Activated CD8-positive, alpha-beta T cell treated with anti-CD3 and anti-CD28 coated beads, Interleukin-2, amount 10 ng/mL, durations not matched to agents 7 days and 5 days (primary cell): ENCODE measurements at regions not wholly inside any gene's neighbourhood (a gene's known extent, or its start where the extent isn't known, plus 50 kb on each side); places are given as distances from the start of the nearest gene placed in this dataset.
A peak's percentile ranks its signal among the peaks of the same experiment; 100 is the strongest.

Experiments used
- ATAC-seq: fragments of 150-1000 bp; cut with Tn5 transposase; one replicate; pipeline ENCODE4 v1.10.0; 2021; ENCODE audit warnings: moderate library complexity
- CTCF ChIA-PET: fragments of 350-600 bp; sonication (Branson Sonifier 250); formaldehyde crosslinking; loops from one replicate; lab custom pipeline; 2021; ENCODE audit warnings: antibody characterized with exemption; lab: Charles Lee
- POLR2A ChIA-PET: fragments of 350-600 bp; sonication (Branson Sonifier 250); formaldehyde crosslinking; loops from one replicate; lab custom pipeline; 2021; ENCODE audit warnings: antibody characterized with exemption; lab: Charles Lee
- DNase-seq: peaks from one replicate; pipeline ENCODE4 v3.0.0-alpha.2; 2020
- H3K27ac Mint-ChIP-seq: one replicate; pipeline ENCODE4 v1.8.0; 2021; ENCODE audit warnings: mild to moderate bottlenecking, mixed read lengths
- H3K27me3 Mint-ChIP-seq: one replicate; pipeline ENCODE4 v1.8.0; 2021; ENCODE audit warnings: low read depth, mixed read lengths
- H3K36me3 Mint-ChIP-seq: one replicate; pipeline ENCODE4 v1.8.0; 2021; ENCODE audit warnings: low read depth, mixed read lengths
- H3K4me1 Mint-ChIP-seq: one replicate; pipeline ENCODE4 v1.8.0; 2021; ENCODE audit warnings: low read depth, mixed read lengths
- H3K4me3 Mint-ChIP-seq: one replicate; pipeline ENCODE4 v1.8.0; 2021; ENCODE audit warnings: mild to moderate bottlenecking, mixed read lengths
- H3K9me3 Mint-ChIP-seq: one replicate; pipeline ENCODE4 v1.8.0; 2022; ENCODE audit warnings: mixed read lengths; ENCODE audit not compliant: insufficient read depth

- no peaks in the 10 kb centered on the region for H3K9me3 Mint-ChIP-seq
- no peaks in the 10 kb centered on the region for H3K36me3 Mint-ChIP-seq
- no peak overlapping the region for H3K27ac Mint-ChIP-seq
- peaks cover 29% of the 10 kb centered on the region for H3K27me3 Mint-ChIP-seq
- H3K4me3 Mint-ChIP-seq, result no peak overlapping the region
- ChIA-PET CTCF (interaction anchor here (0.6 to 1.7 kb wide), 3 partner anchors 8 to 146 kb away, joined by 3 to 5 read pairs (median 4); no protein-coding TSS in a partner anchor), POLR2A (no interaction called here)
- H3K4me1 Mint-ChIP-seq, result peaks cover 16% of the 10 kb centered on the region
- ATAC-seq (no peak), DNase-seq (no peak)
Observed at GRCh38 chr22:22737590-22737989, 93.2 kb downstream of the GGTLC2 start.

DNA sequence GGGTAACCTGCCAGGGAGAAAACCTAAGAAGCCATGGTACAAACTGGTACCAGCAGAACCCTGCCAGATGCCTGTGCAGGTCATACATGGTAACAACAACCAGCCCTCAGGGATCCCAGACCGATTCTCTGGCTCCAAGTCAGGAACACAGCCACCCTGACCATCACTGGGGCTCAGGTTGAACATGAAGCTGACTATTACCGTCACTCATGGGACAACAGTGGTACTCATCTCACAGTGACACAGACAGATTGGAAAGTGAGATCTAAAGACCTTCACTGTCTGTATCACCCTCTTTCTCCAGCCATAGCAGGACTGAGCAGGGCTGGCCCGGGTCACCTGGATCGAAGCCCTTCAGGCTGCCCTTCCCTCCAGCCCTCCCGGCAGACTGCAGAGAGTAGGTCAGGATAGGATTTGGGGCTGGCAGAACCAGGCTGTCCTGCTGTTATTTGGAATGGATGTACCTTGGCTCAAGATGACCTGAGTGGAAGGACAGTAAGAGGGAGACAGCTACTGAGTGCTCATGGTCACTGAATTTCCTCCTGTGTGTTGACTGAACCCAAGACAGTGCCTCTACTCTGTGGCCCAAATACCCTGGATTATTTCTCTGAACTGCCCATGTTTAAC, 94.7 kb downstream of the GGTLC2 start:
- peaks cover 40% of the 10 kb centered on the region for H3K27me3 Mint-ChIP-seq
- POLR2A ChIA-PET, result interaction anchor here (0.7 kb wide), 1 partner anchor 13 kb away, joined by 3 read pairs; no protein-coding TSS in a partner anchor
- DNase-seq (no peak), ATAC-seq (no peak)
- H3K9me3 Mint-ChIP-seq, result no peaks in the 10 kb centered on the region
- no peak overlapping the region for H3K27ac Mint-ChIP-seq
- H3K4me3 Mint-ChIP-seq, result no peak overlapping the region
- peaks cover 16% of the 10 kb centered on the region for H3K4me1 Mint-ChIP-seq
- no peaks in the 10 kb centered on the region for H3K36me3 Mint-ChIP-seq
- CTCF ChIA-PET, result interaction anchor here (1.1 kb wide), 1 partner anchor 110 kb away, joined by 3 read pairs; no protein-coding TSS in a partner anchor

- POLR2A ChIA-PET, result no interaction called here
- Mint-ChIP-seq H3K27me3 (peaks cover 43% of the 10 kb centered on the region), H3K4me3 (no peak overlapping the region), H3K4me1 (peaks cover 9% of the 10 kb centered on the region), H3K9me3 (no peaks in the 10 kb centered on the region), H3K36me3 (no peaks in the 10 kb centered on the region), H3K27ac (no peak overlapping the region)
- no peak for ATAC-seq
- CTCF ChIA-PET, result interaction anchor here (1.2 to 6.2 kb wide), 3 partner anchors 14 to 31 kb away, joined by 3 to 72 read pairs (median 5); no protein-coding TSS in a partner anchor
- no peak for DNase-seq
Observed at GRCh38 chr22:22740560-22741276, 96.3 kb downstream of the GGTLC2 start.

GRCh38 chr22:22741843-22742242, 97.4 kb downstream of the GGTLC2 start:
- DNase-seq (no peak), ATAC-seq (no peak)
- Mint-ChIP-seq H3K27ac (no peak overlapping the region), H3K36me3 (no peaks in the 10 kb centered on the region), H3K27me3 (peaks cover 38% of the 10 kb centered on the region), H3K9me3 (no peaks in the 10 kb centered on the region), H3K4me1 (peaks cover 5% of the 10 kb centered on the region), H3K4me3 (no peak overlapping the region)
- ChIA-PET POLR2A (no interaction called here), CTCF (interaction anchor here (0.6 to 6.2 kb wide), 5 partner anchors 12 to 398 kb away, joined by 3 to 72 read pairs (median 3); no protein-coding TSS in a partner anchor)

DNA sequence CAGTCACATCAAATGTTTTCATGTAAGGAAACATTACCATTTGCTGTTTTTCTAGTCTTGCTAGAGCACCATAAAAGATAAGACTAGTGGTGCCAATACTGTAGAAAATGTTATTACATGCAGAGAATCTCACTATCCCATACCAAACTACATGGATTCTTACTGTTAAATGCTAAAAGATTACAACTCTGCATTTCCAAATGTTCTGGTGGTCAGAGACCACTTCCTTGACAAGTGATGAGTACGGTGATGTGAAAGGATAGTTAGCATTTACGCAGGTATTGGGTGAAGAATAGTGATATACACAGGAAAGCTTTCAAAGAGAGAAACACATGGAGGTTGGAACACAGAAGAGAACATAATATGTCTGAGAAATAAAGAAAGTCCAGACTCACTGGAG, 98.2 kb downstream of the GGTLC2 start:
- DNase-seq (no peak), ATAC-seq (no peak)
- POLR2A ChIA-PET, result no interaction called here
- Mint-ChIP-seq H3K27ac (no peak overlapping the region), H3K27me3 (peaks cover 33% of the 10 kb centered on the region), H3K36me3 (no peaks in the 10 kb centered on the region), H3K4me3 (no peak overlapping the region), H3K9me3 (no peaks in the 10 kb centered on the region), H3K4me1 (peaks cover 1% of the 10 kb centered on the region)
- CTCF ChIA-PET, result interaction anchor here (0.8 to 6.2 kb wide), 6 partner anchors 12 to 398 kb away, joined by 3 to 72 read pairs (median 4); no protein-coding TSS in a partner anchor

DNA sequence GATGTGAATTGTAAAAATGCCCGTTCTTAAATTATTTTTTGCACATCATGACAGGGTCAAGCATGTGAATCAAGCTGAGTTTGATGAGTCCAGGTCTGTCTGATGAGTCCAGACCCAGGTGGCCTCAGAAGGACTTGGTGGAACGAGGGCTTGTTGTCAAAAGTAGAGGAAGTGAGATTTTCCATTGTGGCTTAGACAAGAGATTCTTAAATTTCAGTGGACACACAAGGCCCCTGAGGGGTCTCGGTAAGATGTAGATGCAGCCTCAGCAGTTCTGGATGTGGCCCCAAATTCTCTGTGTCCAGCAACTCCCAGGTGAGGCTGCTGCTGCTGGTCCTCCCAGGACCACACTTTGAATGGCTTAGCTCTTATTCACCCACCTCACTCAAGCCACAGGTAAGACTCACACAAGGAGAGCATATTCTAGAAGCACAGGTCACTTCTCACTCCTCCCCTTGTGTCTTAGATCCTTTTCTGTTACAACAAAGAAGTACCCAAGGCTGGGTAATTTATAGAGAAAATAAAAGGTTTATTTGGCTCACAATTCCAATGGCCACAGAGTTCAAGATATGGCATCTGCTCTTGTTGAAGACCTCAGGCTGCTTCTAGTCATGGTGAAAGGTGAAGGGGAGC, 98.8 kb downstream of the GGTLC2 start:
- H3K4me1 Mint-ChIP-seq, result no peaks in the 10 kb centered on the region
- H3K36me3 Mint-ChIP-seq, result no peaks in the 10 kb centered on the region
- no peak overlapping the region for H3K27ac Mint-ChIP-seq
- H3K4me3 Mint-ChIP-seq, result no peak overlapping the region
- H3K27me3 Mint-ChIP-seq, result peaks cover 30% of the 10 kb centered on the region
- DNase-seq (no peak), ATAC-seq (no peak)
- H3K9me3 Mint-ChIP-seq, result no peaks in the 10 kb centered on the region
- POLR2A ChIA-PET, result no interaction called here
- CTCF ChIA-PET, result interaction anchor here (1.4 to 6.2 kb wide), 4 partner anchors 11 to 211 kb away, joined by 4 to 72 read pairs (median 33); no protein-coding TSS in a partner anchor

GRCh38 chr22:22744412-22745224, 100.2 kb downstream of the GGTLC2 start:
- H3K4me1 Mint-ChIP-seq, result no peaks in the 10 kb centered on the region
- POLR2A ChIA-PET, result no interaction called here
- no peak for ATAC-seq

DNA sequence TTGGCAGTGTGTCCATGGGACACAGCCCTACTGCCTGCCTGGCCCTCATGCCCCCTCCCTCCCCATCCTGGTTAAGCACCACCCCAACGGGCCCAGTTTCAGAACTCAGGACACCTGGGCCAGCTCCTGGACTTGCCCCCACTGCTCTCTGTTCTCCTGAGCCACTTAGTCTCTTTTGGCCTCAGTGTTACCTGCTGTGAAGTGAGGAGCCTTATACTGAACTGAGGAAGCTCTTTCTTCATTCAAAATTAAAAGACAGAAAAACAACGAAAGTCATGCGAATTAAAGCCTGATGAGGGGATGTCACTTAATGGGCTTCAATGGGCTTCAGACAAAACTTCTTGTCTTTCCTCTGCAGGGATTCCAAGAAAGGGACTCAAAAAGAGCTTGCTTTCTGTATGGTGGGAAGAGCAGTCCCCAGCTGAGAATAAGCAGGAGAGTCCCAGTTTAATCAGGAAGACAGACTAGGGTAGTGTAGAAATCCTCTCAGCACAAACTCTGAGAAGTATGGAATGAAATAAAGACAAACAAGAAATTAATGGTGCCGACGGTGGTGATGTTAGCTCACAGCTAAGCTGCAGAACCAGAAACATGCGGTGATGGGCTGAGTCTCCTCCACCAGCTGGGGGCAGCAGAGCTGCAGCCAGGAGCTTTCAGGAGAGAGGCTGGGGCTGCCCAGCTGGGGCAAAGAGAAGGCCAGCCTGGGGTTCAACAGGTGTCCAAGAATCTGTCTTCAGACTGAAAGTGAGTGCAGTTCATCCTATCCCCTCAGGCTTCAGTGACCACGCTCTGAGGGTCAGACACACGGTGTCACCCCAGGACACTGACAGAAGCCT, 101.0 kb downstream of the GGTLC2 start:
- POLR2A ChIA-PET, result no interaction called here
- no peaks in the 10 kb centered on the region for H3K4me1 Mint-ChIP-seq
- CTCF ChIA-PET, result interaction anchor here (0.7 to 6.2 kb wide), 36 partner anchors 8 to 280 kb away, joined by 3 to 72 read pairs (median 3); no protein-coding TSS in a partner anchor
- DNase-seq, result peak; percentile 57
- no peak overlapping the region for H3K27ac Mint-ChIP-seq
- peak; percentile 74 for ATAC-seq
- no peak overlapping the region for H3K4me3 Mint-ChIP-seq
- H3K9me3 Mint-ChIP-seq, result no peaks in the 10 kb centered on the region
- H3K27me3 Mint-ChIP-seq, result peaks cover 27% of the 10 kb centered on the region
- no peaks in the 10 kb centered on the region for H3K36me3 Mint-ChIP-seq

More at GRCh38 chr22:22744412-22745224, 100.2 kb downstream of the GGTLC2 start:
- CTCF ChIA-PET, result interaction anchor here (0.8 to 6.2 kb wide), 23 partner anchors 10 to 211 kb away, joined by 3 to 72 read pairs (median 4); no protein-coding TSS in a partner anchor
- no peak overlapping the region for H3K27ac Mint-ChIP-seq
- H3K27me3 Mint-ChIP-seq, result peaks cover 30% of the 10 kb centered on the region
- H3K9me3 Mint-ChIP-seq, result no peaks in the 10 kb centered on the region
- H3K4me3 Mint-ChIP-seq, result no peak overlapping the region
- DNase-seq, result no peak
- H3K36me3 Mint-ChIP-seq, result no peaks in the 10 kb centered on the region

DNA sequence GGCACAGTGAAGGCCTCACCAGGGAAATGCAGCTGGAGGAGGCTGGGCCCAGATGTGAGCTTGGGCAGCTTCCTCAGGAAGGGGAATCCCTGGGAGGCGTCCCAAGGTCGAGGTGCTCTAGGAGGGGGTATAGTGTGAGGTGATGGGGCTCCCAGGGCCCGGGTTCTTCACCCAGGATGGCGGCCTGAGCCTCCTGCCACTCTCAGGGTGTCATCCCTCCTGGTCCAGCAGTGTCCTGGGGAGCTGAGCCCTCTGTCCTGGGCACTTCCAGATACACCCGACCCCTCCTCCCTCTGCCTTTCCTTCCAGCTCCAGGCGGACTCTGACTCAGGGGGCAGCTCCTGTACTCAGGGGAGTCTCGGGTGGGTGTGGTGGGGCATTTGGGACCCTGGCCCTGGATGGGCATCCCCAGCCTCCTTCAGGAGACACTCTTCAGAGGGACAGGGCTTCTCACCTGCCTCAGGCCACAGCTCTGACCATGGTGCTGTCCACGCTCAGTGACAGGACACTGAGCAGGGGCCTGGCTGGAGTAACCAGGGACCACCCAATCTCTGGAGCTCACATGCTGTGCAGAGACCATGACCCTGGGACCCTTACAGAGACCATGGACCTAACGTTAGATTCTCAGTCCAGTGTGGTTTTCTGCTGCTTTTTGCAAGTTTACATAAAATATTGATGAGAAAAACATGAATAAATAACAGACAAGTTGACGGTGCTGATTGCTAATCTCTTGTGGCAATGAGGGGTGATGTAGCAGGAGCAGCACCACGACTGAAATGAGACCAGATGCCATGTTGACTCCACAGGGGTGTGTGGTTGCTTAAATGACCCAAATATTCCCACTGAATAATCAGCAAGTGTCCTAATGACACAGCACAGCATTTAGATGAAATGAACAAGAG, 101.9 kb downstream of the GGTLC2 start:
- Mint-ChIP-seq H3K4me3 (no peak overlapping the region), H3K9me3 (no peaks in the 10 kb centered on the region), H3K4me1 (no peaks in the 10 kb centered on the region), H3K36me3 (no peaks in the 10 kb centered on the region), H3K27ac (no peak overlapping the region), H3K27me3 (peaks cover 20% of the 10 kb centered on the region)
- ChIA-PET CTCF (interaction anchor here (0.8 to 6.2 kb wide), 28 partner anchors 8 to 281 kb away, joined by 3 to 72 read pairs (median 4); no protein-coding TSS in a partner anchor), POLR2A (no interaction called here)
- ATAC-seq (no peak), DNase-seq (no peak)
